Pancreas (tissue), 10 donors: ENCODE measurements at regions not wholly inside any gene's neighbourhood (a gene's known extent, or its start where the extent isn't known, plus 50 kb on each side); places are given as distances from the start of the nearest gene placed in this dataset.

ENCODE experiments used
- ATAC-seq, 4 donors: fragments of 200-7000 bp; cut with Tn5 transposase; one replicate each; pipeline versions ENCODE4 v1.8.0 to v1.9.1; 2020; ENCODE audit warnings: mild to moderate bottlenecking in 4 of 4, moderate library complexity in 4 of 4
- DNase-seq, 6 donors: peaks; one replicate each; pipeline ENCODE4 v3.0.0-alpha.2; 2020
- FAIRE-seq: peaks from 2 replicates; lab custom pipeline; 2012; peaks lifted over from hg19 to GRCh38; lab: Jason Lieb, UNC
- H3K27ac ChIP-seq, 4 donors: fragments of 200-600 bp; sonication (generic); 1 replicate in 3 of 4; 2 replicates in 1 of 4; pipeline versions ENCODE4 v1.5.0 to v1.8.0; 2020
- H3K27me3 ChIP-seq, 4 donors: fragments of 200-600 bp; one replicate each; pipeline ENCODE4 v1.8.0; 2021
- H3K36me3 ChIP-seq, 3 donors: fragments of 200-600 bp; sonication (generic) in 1 of 3; one replicate each; pipeline versions ENCODE4 v1.5.0 to v1.8.0; 2020 to 2021
- H3K4me1 ChIP-seq, 3 donors: fragments of 200-600 bp; one replicate each; pipeline ENCODE4 v1.8.0; 2021
- H3K4me3 ChIP-seq, 4 donors: fragments of 200-600 bp; sonication (generic) in 2 of 4; one replicate each; pipeline versions ENCODE4 v1.5.0 to v1.8.0; 2020 to 2021
- H3K9me3 ChIP-seq, 4 donors: fragments of 200-600 bp; one replicate each; pipeline ENCODE4 v1.8.0; 2021
- CTCF ChIP-seq, 4 donors: fragments of 200-600 bp; sonication (generic) in 3 of 4; IDR thresholded peaks; one replicate each; pipeline versions ENCODE4 v1.5.0 to v1.8.0; 2021; ENCODE audit warnings: antibody characterized with exemption in 4 of 4
- WGBS, 2 donors: extraction: QIAGEN DNeasy Blood & Tissue Kit; methylation state at CpG; one replicate each; pipeline ENCODE4 v1.1.7; 2013; 5-methylcytosine and 5-hydroxymethylcytosine counted together
- intact Hi-C, 3 donors: fragments of 100-400 bp; cut with DNase I; formaldehyde crosslinking; loops; one replicate each; pipeline versions ENCODE4 v1.11.1 to v1.14.2; 2022
- donor health status: healthy with polysubstance abuse.
- donor health status: DM: no; HTN: no; CAD: no; lungs with moderate emphysema.
- donor health status: DM: no; HTN: no; CAD: no.
- donor health status: control.
- donor health status: control.
- donor health status: Bipolar disorder and iron deficiency.
- donor health status: DM: yes; HTN: yes; CAD: no.
- donor health status: DM: no; HTN: no; CAD: no.
- donor health status: DM: no; HTN: no; CAD: no.
- donor health status: DM: yes; HTN: yes; CAD: no.

DNA sequence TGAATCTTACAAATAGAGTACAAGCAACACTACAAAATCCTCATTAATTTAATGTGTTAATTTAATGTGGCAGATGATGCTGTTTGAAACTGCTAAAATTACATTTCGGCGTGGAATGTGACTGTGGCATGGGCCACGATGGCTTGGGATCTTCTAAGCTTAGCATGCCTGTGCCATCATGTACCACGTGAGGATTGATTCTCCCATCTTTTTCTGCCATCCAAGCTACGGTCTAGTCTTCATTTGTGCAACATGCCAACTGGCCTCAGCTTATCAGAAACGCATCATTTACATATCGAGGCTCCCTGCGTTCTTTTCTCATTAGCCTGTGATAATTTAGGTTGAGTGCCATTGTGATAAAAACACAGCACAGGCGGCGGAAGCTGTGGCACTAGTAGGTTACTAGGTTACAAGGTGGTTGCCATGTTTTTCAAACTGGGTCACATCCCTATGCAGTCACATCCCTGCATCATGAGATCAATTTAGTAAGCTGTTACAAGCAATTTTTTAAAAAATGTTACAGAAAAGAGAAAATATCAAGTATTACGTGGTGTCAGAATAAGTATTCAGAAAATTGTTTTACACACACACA lies 189.9 kb upstream of the RBPJ start:
- 85% methylated on average over 11 of the region's 11 CpGs for WGBS, 2 donors
- no peak for TF ChIP-seq CTCF (IDR thresholded peaks at IDR 0.05)

GRCh38 chr4:26131711-26132110 lies 189.1 kb upstream of the RBPJ start:
- no peak overlapping the region for H3K27ac ChIP-seq
- no peak for DNase-seq
- no peak overlapping the region for H3K4me3 ChIP-seq
- intact Hi-C loops, result no loop called here
- FAIRE-seq, result no peak
- H3K36me3 ChIP-seq, result no peaks in the 10 kb centered on the region
- WGBS, 2 donors, result 89 to 96% methylated on average over 6 of the region's 6 CpGs
- H3K27me3 ChIP-seq, result no peaks in the 10 kb centered on the region
- TF ChIP-seq CTCF (IDR thresholded peaks at IDR 0.05), result no peak
- H3K9me3 ChIP-seq, result no peaks in the 10 kb centered on the region
- H3K4me1 ChIP-seq, result peaks cover 0 to 6% (median 0%) of the 10 kb centered on the region in 3 donors
- ATAC-seq, result no peak

More for the DNA sequence above, 189.9 kb upstream of the RBPJ start:
- intact Hi-C loops, result no loop called here
- Histone ChIP-seq H3K27me3 (no peaks in the 10 kb centered on the region), H3K9me3 (no peaks in the 10 kb centered on the region), H3K36me3 (no peaks in the 10 kb centered on the region), H3K4me3 (no peak overlapping the region), H3K4me1 (peaks cover 0 to 6% (median 0%) of the 10 kb centered on the region in 3 donors), H3K27ac (no peak overlapping the region)
- FAIRE-seq (no peak), DNase-seq (no peak), ATAC-seq (no peak)

GRCh38 chr4:26132858-26133257 lies 188.0 kb upstream of the RBPJ start:
- Histone ChIP-seq H3K4me1 (no peaks in the 10 kb centered on the region), H3K9me3 (no peaks in the 10 kb centered on the region), H3K27ac (no peak overlapping the region), H3K27me3 (no peaks in the 10 kb centered on the region), H3K36me3 (no peaks in the 10 kb centered on the region), H3K4me3 (no peak overlapping the region)
- 83 to 89% methylated on average over 6 of the region's 6 CpGs for WGBS, 2 donors
- DNase-seq (peak in 1 of 6 donors; percentile 20), ATAC-seq (peak in 1 of 4 donors; percentile 24), FAIRE-seq (no peak)
- TF ChIP-seq CTCF (IDR thresholded peaks at IDR 0.05), result no peak
- intact Hi-C loops, result no loop called here

GRCh38 chr4:26133840-26134239 lies 187.0 kb upstream of the RBPJ start:
- ATAC-seq (no peak), DNase-seq (no peak), FAIRE-seq (no peak)
- no peak for TF ChIP-seq CTCF (IDR thresholded peaks at IDR 0.05)
- Histone ChIP-seq H3K27ac (no peak overlapping the region), H3K4me1 (no peaks in the 10 kb centered on the region), H3K36me3 (no peaks in the 10 kb centered on the region), H3K27me3 (no peaks in the 10 kb centered on the region), H3K9me3 (no peaks in the 10 kb centered on the region), H3K4me3 (no peak overlapping the region)
- WGBS, 2 donors, result 80 to 85% methylated on average over 2 of the region's 2 CpGs
- intact Hi-C loops, result no loop called here

DNA sequence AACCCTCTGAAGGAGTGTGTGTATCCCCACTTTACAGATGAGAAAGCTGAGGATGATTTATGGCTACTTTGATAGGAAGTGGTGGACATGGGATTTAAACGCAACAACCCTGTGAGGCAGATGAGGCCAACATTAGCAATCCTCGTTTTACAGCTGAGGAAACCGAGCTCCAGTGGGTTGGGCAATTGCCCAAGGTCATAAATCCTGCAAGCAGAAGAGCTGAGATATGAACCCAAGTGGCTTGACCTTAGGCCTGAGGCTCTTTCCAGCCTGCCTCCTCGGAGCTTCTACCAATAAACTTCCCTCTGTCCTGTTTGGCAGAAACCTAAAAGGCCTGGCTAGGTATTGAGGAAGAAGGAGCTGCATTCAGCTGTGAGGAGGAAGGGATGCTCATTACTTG lies 185.5 kb upstream of the RBPJ start:
- H3K4me1 ChIP-seq, result no peaks in the 10 kb centered on the region
- no peaks in the 10 kb centered on the region for H3K36me3 ChIP-seq
- DNase-seq (no peak), ATAC-seq (no peak), FAIRE-seq (no peak)
- no peak overlapping the region for H3K27ac ChIP-seq
- 69 to 74% methylated on average over 4 of the region's 4 CpGs for WGBS, 2 donors
- no peaks in the 10 kb centered on the region for H3K27me3 ChIP-seq
- no peak for TF ChIP-seq CTCF (IDR thresholded peaks at IDR 0.05)
- no peaks in the 10 kb centered on the region for H3K9me3 ChIP-seq
- H3K4me3 ChIP-seq, result no peak overlapping the region
- intact Hi-C loops, result no loop called here
